NCI-H748 treated with DMSO at 0.1 percent for 48 hours (cell line): ENCODE measurements at regions not wholly inside any gene's neighbourhood (a gene's known extent, or its start where the extent isn't known, plus 50 kb on each side); places are given as distances from the start of the nearest gene placed in this dataset.
"Not testable (repeated sequence)": the region's sequence is repeated elsewhere in the genome, so short reads cannot be mapped to it uniquely, and the experiment has no call there.

Experiments used
- DNase-seq: peaks from one replicate; lab custom pipeline; 2025; lab: John Stamatoyannopoulos, UW

- no peak for DNase-seq
Measured at GRCh38 chr11:15300341-15300740, 185.6 kb downstream of the INSC start.

GRCh38 chr11:15307619-15308024 lies 192.9 kb downstream of the INSC start:
- DNase-seq, result no peak

- no peak for DNase-seq
Measured at GRCh38 chr11:15308840-15309239, 194.1 kb downstream of the INSC start.

- no peak for DNase-seq
Measured at GRCh38 chr11:15309296-15309695, 194.6 kb downstream of the INSC start.

- no peak for DNase-seq
Measured at GRCh38 chr11:15313862-15314261, 199.1 kb downstream of the INSC start.

GRCh38 chr11:15318814-15319213 lies 204.1 kb downstream of the INSC start:
- DNase-seq, result no peak

GRCh38 chr11:15326520-15326919 lies 211.8 kb downstream of the INSC start:
- no peak for DNase-seq

GRCh38 chr11:15327786-15328231 lies 213.1 kb downstream of the INSC start:
- peak; percentile 60 for DNase-seq

GRCh38 chr11:15333407-15333806 lies 218.7 kb downstream of the INSC start:
- no peak for DNase-seq

GRCh38 chr11:15334766-15335165 lies 220.0 kb downstream of the INSC start:
- DNase-seq, result no peak

- no peak for DNase-seq
Measured at GRCh38 chr11:15336021-15336420, 221.3 kb downstream of the INSC start.

GRCh38 chr11:15339302-15339701 lies 224.6 kb downstream of the INSC start:
- no peak for DNase-seq

- DNase-seq, result peak; percentile 28
Measured at GRCh38 chr11:15341587-15341986, 226.9 kb downstream of the INSC start.

- DNase-seq, result no peak
Measured at GRCh38 chr11:15342163-15342562, 227.4 kb downstream of the INSC start.

- no peak for DNase-seq
Measured at GRCh38 chr11:15346907-15347306, 232.2 kb downstream of the INSC start.

- no peak for DNase-seq
Measured at GRCh38 chr11:15347969-15348734, 233.4 kb downstream of the INSC start.

- no peak for DNase-seq
Measured at GRCh38 chr11:15349413-15349812, 234.7 kb downstream of the INSC start.

GRCh38 chr11:15361316-15361715 lies 246.6 kb downstream of the INSC start:
- DNase-seq, result no peak

GRCh38 chr11:15365286-15365685 lies 250.6 kb downstream of the INSC start:
- not testable (repeated sequence) for DNase-seq

GRCh38 chr11:15367695-15368094 lies 253.0 kb downstream of the INSC start:
- no peak for DNase-seq

- DNase-seq, result no peak
Measured at GRCh38 chr11:15370495-15371147, 255.9 kb downstream of the INSC start.

- DNase-seq, result no peak
Measured at GRCh38 chr11:15371533-15371932, 256.8 kb downstream of the INSC start.

GRCh38 chr11:15374418-15374817 lies 259.7 kb downstream of the INSC start:
- DNase-seq, result no peak

GRCh38 chr11:15378941-15379340 lies 264.2 kb downstream of the INSC start:
- no peak for DNase-seq
